Activated B cell treated with CpG ODN at 0.5 μM for 24 hours (primary cell): ENCODE measurements at regions not wholly inside any gene's neighbourhood (a gene's known extent, or its start where the extent isn't known, plus 50 kb on each side); places are given as distances from the start of the nearest gene placed in this dataset.

ENCODE experiments used
- ATAC-seq: fragments of 200-7000 bp; cut with Tn5 transposase; one replicate; pipeline ENCODE4 v1.10.0; 2021; ENCODE audit warnings: low read depth, mild to moderate bottlenecking, moderate library complexity
- CTCF ChIA-PET: fragments of 350-600 bp; sonication (Branson Sonifier 250); formaldehyde crosslinking; loops from one replicate; lab custom pipeline; 2021; ENCODE audit warnings: antibody characterized with exemption; lab: Charles Lee
- POLR2A ChIA-PET: fragments of 350-600 bp; sonication (Branson Sonifier 250); formaldehyde crosslinking; loops from one replicate; lab custom pipeline; 2021; ENCODE audit warnings: antibody characterized with exemption; lab: Charles Lee
- DNase-seq: peaks from one replicate; pipeline ENCODE4 v3.0.0; 2022
- H3K27ac Mint-ChIP-seq: one replicate; pipeline ENCODE4 v1.8.0; 2020; ENCODE audit warnings: mixed read lengths
- H3K27me3 Mint-ChIP-seq: one replicate; pipeline ENCODE4 v1.8.0; 2021; ENCODE audit warnings: mixed read lengths
- H3K36me3 Mint-ChIP-seq: one replicate; pipeline ENCODE4 v1.8.0; 2021; ENCODE audit warnings: low read depth, mixed read lengths
- H3K4me1 Mint-ChIP-seq: one replicate; pipeline ENCODE4 v1.8.0; 2021; ENCODE audit warnings: mixed read lengths
- H3K4me3 Mint-ChIP-seq: one replicate; pipeline ENCODE4 v1.8.0; 2020; ENCODE audit warnings: mild to moderate bottlenecking, mixed read lengths
- H3K9me3 Mint-ChIP-seq: one replicate; pipeline ENCODE4 v1.8.0; 2020; ENCODE audit warnings: mixed read lengths
- intact Hi-C: fragments of 100-400 bp; cut with micrococcal nuclease; formaldehyde crosslinking; loops from one replicate; pipeline ENCODE4 v1.15.1; 2024
- TF ChIP-seq, protein P1 (sequence below): fragments of 200-600 bp; IDR thresholded peaks from one replicate; pipeline ENCODE4 v1.8.0; 2022; ENCODE audit warnings: antibody characterized with exemption, mild to moderate bottlenecking

DNA sequence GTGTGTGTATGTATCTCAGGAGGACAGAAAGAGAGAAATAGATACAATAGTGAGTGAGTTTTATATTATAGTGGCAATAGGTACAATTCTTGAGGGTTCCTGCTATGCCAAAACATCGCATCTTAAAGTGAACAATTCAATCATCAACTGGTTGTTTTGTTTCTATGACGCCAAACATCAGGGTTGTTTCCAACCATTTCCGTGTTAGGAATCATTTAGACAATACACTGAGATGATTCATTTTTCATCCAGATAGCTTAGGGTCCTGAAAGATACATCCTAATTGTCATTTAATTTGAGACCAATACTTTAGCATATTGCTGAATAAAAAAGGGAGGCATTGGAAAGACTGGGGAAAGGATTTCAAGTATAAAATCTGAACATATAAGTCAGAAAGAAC lies 472.2 kb downstream of the MCTP2 start:
- DNase-seq (no peak), ATAC-seq (no peak)
- H3K27ac Mint-ChIP-seq, result no peak overlapping the region
- no peak overlapping the region for H3K4me3 Mint-ChIP-seq
- H3K27me3 Mint-ChIP-seq, result no peaks in the 10 kb centered on the region
- TF ChIP-seq, protein P1, sequence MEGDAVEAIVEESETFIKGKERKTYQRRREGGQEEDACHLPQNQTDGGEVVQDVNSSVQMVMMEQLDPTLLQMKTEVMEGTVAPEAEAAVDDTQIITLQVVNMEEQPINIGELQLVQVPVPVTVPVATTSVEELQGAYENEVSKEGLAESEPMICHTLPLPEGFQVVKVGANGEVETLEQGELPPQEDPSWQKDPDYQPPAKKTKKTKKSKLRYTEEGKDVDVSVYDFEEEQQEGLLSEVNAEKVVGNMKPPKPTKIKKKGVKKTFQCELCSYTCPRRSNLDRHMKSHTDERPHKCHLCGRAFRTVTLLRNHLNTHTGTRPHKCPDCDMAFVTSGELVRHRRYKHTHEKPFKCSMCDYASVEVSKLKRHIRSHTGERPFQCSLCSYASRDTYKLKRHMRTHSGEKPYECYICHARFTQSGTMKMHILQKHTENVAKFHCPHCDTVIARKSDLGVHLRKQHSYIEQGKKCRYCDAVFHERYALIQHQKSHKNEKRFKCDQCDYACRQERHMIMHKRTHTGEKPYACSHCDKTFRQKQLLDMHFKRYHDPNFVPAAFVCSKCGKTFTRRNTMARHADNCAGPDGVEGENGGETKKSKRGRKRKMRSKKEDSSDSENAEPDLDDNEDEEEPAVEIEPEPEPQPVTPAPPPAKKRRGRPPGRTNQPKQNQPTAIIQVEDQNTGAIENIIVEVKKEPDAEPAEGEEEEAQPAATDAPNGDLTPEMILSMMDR, result no peak
- no peaks in the 10 kb centered on the region for H3K4me1 Mint-ChIP-seq
- H3K36me3 Mint-ChIP-seq, result no peaks in the 10 kb centered on the region
- H3K9me3 Mint-ChIP-seq, result no peaks in the 10 kb centered on the region
- intact Hi-C loops, result no loop called here
- ChIA-PET POLR2A (no interaction called here), CTCF (no interaction called here)

GRCh38 chr15:94704421-94704820 lies 473.1 kb downstream of the MCTP2 start:
- intact Hi-C loops, result no loop called here
- no peak overlapping the region for H3K27ac Mint-ChIP-seq
- H3K4me3 Mint-ChIP-seq, result no peak overlapping the region
- no peaks in the 10 kb centered on the region for H3K9me3 Mint-ChIP-seq
- H3K27me3 Mint-ChIP-seq, result no peaks in the 10 kb centered on the region
- ChIA-PET POLR2A (no interaction called here), CTCF (no interaction called here)
- H3K36me3 Mint-ChIP-seq, result no peaks in the 10 kb centered on the region
- ATAC-seq (no peak), DNase-seq (no peak)
- H3K4me1 Mint-ChIP-seq, result no peaks in the 10 kb centered on the region
- TF ChIP-seq, protein P1, result no peak

GRCh38 chr15:94704946-94705345 lies 473.6 kb downstream of the MCTP2 start:
- Mint-ChIP-seq H3K4me1 (no peaks in the 10 kb centered on the region), H3K9me3 (no peaks in the 10 kb centered on the region), H3K4me3 (no peak overlapping the region), H3K27ac (no peak overlapping the region), H3K36me3 (no peaks in the 10 kb centered on the region), H3K27me3 (no peaks in the 10 kb centered on the region)
- ChIA-PET POLR2A (no interaction called here), CTCF (no interaction called here)
- ATAC-seq, result no peak
- intact Hi-C loops, result no loop called here
- TF ChIP-seq, protein P1, result no peak
- no peak for DNase-seq

- no peaks in the 10 kb centered on the region for H3K9me3 Mint-ChIP-seq
- intact Hi-C loops, result no loop called here
- TF ChIP-seq, protein P1, result no peak
- no peaks in the 10 kb centered on the region for H3K4me1 Mint-ChIP-seq
- no peak for DNase-seq
- H3K4me3 Mint-ChIP-seq, result no peak overlapping the region
- ChIA-PET POLR2A (no interaction called here), CTCF (no interaction called here)
- no peaks in the 10 kb centered on the region for H3K36me3 Mint-ChIP-seq
- no peak for ATAC-seq
- H3K27ac Mint-ChIP-seq, result no peak overlapping the region
- H3K27me3 Mint-ChIP-seq, result no peaks in the 10 kb centered on the region
These were observed 478.0 kb downstream of the MCTP2 start for GRCh38 chr15:94709319-94709718.

GRCh38 chr15:94722024-94722636 lies 490.8 kb downstream of the MCTP2 start:
- no peaks in the 10 kb centered on the region for H3K9me3 Mint-ChIP-seq
- CTCF ChIA-PET, result no interaction called here
- intact Hi-C loops, result no loop called here
- TF ChIP-seq, protein P1, result no peak
- no peak overlapping the region for H3K4me3 Mint-ChIP-seq
- H3K27ac Mint-ChIP-seq, result no peak overlapping the region
- no peaks in the 10 kb centered on the region for H3K36me3 Mint-ChIP-seq
- H3K27me3 Mint-ChIP-seq, result peaks cover 7% of the 10 kb centered on the region
- no peaks in the 10 kb centered on the region for H3K4me1 Mint-ChIP-seq
- POLR2A ChIA-PET, result no interaction called here
- no peak for DNase-seq
- no peak for ATAC-seq
